ENCODE measurements at regions not wholly inside any gene's neighbourhood (a gene's known extent, or its start where the extent isn't known, plus 50 kb on each side); places are given as distances from the start of the nearest gene placed in this dataset.
"Not testable (repeated sequence)": the region's sequence is repeated elsewhere in the genome, so short reads cannot be mapped to it uniquely, and the experiment has no call there.

GRCh38 chr4:133273401-133273800 lies 124.3 kb downstream of the PCDH10 start:
- DNase-seq (ENCODE audit: extremely low read depth, low read depth), result no peak
- TF ChIP-seq, protein P1, sequence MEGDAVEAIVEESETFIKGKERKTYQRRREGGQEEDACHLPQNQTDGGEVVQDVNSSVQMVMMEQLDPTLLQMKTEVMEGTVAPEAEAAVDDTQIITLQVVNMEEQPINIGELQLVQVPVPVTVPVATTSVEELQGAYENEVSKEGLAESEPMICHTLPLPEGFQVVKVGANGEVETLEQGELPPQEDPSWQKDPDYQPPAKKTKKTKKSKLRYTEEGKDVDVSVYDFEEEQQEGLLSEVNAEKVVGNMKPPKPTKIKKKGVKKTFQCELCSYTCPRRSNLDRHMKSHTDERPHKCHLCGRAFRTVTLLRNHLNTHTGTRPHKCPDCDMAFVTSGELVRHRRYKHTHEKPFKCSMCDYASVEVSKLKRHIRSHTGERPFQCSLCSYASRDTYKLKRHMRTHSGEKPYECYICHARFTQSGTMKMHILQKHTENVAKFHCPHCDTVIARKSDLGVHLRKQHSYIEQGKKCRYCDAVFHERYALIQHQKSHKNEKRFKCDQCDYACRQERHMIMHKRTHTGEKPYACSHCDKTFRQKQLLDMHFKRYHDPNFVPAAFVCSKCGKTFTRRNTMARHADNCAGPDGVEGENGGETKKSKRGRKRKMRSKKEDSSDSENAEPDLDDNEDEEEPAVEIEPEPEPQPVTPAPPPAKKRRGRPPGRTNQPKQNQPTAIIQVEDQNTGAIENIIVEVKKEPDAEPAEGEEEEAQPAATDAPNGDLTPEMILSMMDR (IDR thresholded peaks at IDR 0.05; ENCODE audit: low read depth, low read length), result no peak

DNA sequence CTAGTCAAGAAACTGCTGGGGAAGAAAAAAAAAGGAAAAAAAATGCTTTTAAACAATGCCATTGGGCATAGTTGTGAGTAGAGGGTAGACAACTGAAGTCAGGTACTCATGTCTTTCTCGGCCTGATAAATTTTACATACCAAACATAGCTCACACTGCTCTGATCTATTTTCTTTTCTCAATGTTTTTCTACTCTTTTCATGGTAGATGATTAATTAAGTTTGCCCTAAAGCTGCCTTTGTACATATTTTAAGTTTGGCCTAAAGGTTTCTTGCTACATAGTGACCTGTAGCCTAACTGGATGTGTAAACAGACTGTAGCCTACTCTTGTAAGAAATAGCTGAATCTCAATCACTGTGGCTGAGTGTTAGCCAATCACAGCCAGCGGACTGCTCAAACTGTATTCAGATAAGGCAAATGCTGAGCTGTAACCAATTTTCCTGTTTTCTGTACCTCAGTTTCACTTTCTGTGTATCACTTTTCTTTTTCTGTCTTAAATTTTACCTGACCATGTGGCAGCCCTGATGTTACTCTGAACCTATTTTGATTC lies 121.0 kb downstream of the PCDH10 start:
- DNase-seq (ENCODE audit: extremely low read depth, low read depth), result no peak
- TF ChIP-seq, protein P1 (IDR thresholded peaks at IDR 0.05; ENCODE audit: low read depth, low read length), result no peak

GRCh38 chr4:133268205-133268604 lies 119.1 kb downstream of the PCDH10 start:
- TF ChIP-seq, protein P1 (IDR thresholded peaks at IDR 0.05; ENCODE audit: low read depth, low read length), result no peak
- no peak for DNase-seq (ENCODE audit: extremely low read depth, low read depth)

- not testable (repeated sequence) for DNase-seq (ENCODE audit: extremely low read depth, low read depth)
These were observed 118.4 kb downstream of the PCDH10 start for GRCh38 chr4:133267506-133267905.

GRCh38 chr4:133266966-133267365 lies 117.9 kb downstream of the PCDH10 start:
- DNase-seq (ENCODE audit: extremely low read depth, low read depth), result not testable (repeated sequence)

GRCh38 chr4:133264251-133264650 lies 115.2 kb downstream of the PCDH10 start:
- not testable (repeated sequence) for DNase-seq (ENCODE audit: extremely low read depth, low read depth)

DNA sequence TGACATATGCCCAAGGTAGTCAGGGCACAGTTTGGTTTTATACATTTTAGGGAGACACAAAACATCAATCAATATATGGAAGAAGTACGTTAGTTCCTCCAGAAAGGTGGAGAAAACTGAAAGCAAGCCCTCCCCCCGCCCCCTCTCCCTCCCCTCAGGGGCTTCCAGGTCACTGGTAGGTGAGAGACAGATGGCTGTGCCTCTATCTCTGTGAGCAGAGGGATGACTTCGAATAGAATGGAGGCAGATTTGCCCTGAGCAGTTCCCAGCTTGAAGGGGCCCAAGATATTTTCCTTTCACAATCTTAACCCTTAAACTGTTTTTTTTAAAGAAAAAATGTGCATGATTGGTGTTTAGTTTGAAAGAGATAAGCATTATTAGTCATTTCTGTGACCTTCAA lies 114.0 kb downstream of the PCDH10 start:
- TF ChIP-seq, protein P1 (IDR thresholded peaks at IDR 0.05; ENCODE audit: low read depth, low read length), result no peak
- DNase-seq (ENCODE audit: extremely low read depth, low read depth), result no peak

DNA sequence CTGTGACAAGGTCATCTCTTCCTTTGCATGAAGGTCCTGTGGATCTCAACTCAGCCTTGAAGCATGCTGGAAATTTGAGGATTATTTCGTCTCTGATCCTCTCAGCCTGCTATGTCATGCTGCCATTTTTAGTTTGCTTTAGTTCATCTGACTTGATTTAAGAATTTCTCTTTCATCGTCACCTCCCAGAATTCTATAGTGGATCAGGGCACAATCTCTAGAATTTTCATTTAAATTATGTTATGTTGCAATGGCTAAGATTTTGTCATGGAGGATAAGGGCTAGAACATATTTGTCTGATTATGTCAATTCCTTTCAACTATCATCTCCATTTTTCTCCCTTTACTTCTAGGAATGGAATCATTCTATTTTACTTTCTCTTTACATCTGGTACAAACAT lies 98.8 kb downstream of the PCDH10 start:
- TF ChIP-seq, protein P1 (IDR thresholded peaks at IDR 0.05; ENCODE audit: low read depth, low read length), result no peak
- no peak for DNase-seq (ENCODE audit: extremely low read depth, low read depth)

GRCh38 chr4:133245226-133245625 lies 96.1 kb downstream of the PCDH10 start:
- DNase-seq (ENCODE audit: extremely low read depth, low read depth), result no peak
- TF ChIP-seq, protein P1 (IDR thresholded peaks at IDR 0.05; ENCODE audit: low read depth, low read length), result no peak
